Thoracic aorta (tissue), 2 donors: ENCODE measurements at regions not wholly inside any gene's neighbourhood (a gene's known extent, or its start where the extent isn't known, plus 50 kb on each side); places are given as distances from the start of the nearest gene placed in this dataset.
A peak's percentile ranks its signal among the peaks of the same experiment; 100 is the strongest.

Experiments
- ATAC-seq: fragments of 150-250 bp; one replicate; pipeline ENCODE4 v1.8.0; 2017; ENCODE audit warnings: low read depth; ENCODE audit not compliant: insufficient number of reproducible peaks, low FRiP score
- DNase-seq: peaks from one replicate; pipeline ENCODE4 v3.0.0-alpha.2; 2020; ENCODE audit warnings: low spot score
- H3K27ac ChIP-seq, 2 donors: fragments of 200-600 bp; sonication (generic); 1 replicate in 1 of 2; 2 replicates in 1 of 2; pipeline ENCODE4 v1.5.1; 2016; ENCODE audit warnings: mild to moderate bottlenecking in 2 of 2, moderate library complexity in 2 of 2
- H3K27me3 ChIP-seq: fragments of 200-600 bp; sonication (generic); replicated peaks from 2 replicates; pipeline ENCODE4 v1.6.0; 2016; ENCODE audit warnings: mild to moderate bottlenecking; ENCODE audit not compliant: insufficient read depth
- H3K36me3 ChIP-seq: fragments of 200-600 bp; sonication (generic); one replicate; pipeline ENCODE4 v1.5.1; 2016
- H3K4me1 ChIP-seq, 2 donors: fragments of 200-600 bp; sonication (generic); 1 replicate in 1 of 2; 2 replicates in 1 of 2; pipeline versions ENCODE4 v1.5.1 to v1.6.0; 2016; ENCODE audit warnings: low read depth in 2 of 2, mild to moderate bottlenecking in 1 of 2; ENCODE audit not compliant: control insufficient read depth in 1 of 2
- H3K4me3 ChIP-seq: fragments of 200-600 bp; sonication (generic); 2 replicates; pipeline ENCODE4 v1.5.1; 2016; ENCODE audit warnings: mild to moderate bottlenecking
- H3K9me3 ChIP-seq: fragments of 200-600 bp; sonication (generic); 2 replicates; pipeline ENCODE4 v1.5.1; 2016
- CTCF ChIP-seq: fragments of 200-600 bp; sonication (generic); IDR thresholded peaks from one replicate; pipeline ENCODE4 v1.5.1; 2019; ENCODE audit warnings: antibody characterized with exemption

DNA sequence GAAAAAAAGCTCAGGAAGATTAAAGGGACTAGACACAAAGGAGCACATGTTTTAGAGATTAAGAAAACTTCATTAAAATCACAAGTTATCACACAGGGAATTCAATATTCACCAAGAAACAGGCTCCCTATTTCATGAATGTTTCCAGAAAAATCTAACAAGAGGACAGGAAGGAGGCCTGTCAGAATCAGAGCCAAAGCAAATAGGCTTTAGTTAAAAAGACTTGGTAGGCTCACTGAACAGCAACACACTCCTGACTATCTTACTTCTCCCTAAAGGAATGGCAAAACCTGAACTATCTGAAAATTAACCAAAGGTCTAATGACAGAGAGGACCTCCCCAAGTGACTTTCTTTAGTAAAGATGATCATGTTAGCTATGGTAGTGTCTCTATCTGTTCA lies 188.3 kb upstream of the MEOX2 start:
- Histone ChIP-seq H3K9me3 (no peaks in the 10 kb centered on the region), H3K4me1 (peaks cover 0 to 12% of the 10 kb centered on the region in 2 donors), H3K27me3 (no peaks in the 10 kb centered on the region), H3K27ac (peak overlapping the region in 1 of 2 donors; percentile 9), H3K36me3 (no peaks in the 10 kb centered on the region), H3K4me3 (no peak overlapping the region)
- ATAC-seq (no peak), DNase-seq (no peak)
- TF ChIP-seq CTCF: no peak

DNA sequence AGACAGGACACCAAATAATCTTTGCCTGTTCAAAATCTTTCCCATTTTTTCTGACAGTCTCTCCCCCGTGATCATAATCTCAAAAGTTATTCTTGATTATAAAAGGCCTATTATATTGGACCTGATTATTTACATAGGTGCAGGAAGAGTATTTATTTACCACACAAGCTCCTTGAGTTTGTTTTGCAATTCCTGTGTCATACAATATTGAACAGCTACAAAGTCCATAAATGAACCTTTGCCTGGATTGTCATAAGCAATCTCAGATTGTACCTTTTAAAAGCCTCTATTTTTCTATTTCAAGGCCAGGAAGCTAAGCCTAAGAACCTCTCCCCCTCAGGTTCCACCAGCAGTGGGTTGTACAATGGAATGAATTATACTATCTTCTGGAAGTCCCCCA lies 183.9 kb upstream of the MEOX2 start:
- TF ChIP-seq CTCF: no peak
- no peak overlapping the region for H3K4me3 ChIP-seq
- no peaks in the 10 kb centered on the region for H3K36me3 ChIP-seq
- DNase-seq (no peak), ATAC-seq (no peak)
- peaks cover 0 to 19% of the 10 kb centered on the region in 2 donors for H3K4me1 ChIP-seq
- H3K9me3 ChIP-seq: no peaks in the 10 kb centered on the region
- H3K27me3 ChIP-seq: no peaks in the 10 kb centered on the region
- H3K27ac ChIP-seq: no peak overlapping the region

DNA sequence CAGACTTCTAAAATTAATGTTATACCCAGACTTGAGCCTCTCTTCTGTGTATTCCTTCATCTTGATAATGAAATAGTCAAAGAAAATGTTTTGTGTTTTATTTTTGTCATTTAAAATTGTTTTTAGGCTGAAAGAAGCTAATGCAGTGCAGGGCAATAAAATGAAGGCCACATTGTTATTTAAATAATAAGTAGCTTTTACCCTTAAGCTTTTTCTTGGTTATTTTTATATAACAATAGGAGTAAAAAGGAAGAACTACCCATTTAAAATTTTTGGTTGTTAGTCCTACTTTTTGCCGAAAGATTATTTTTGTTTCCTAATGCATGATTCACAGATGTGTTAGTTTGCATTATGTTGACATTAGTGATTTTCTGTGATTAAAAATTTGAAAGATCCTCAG lies 181.0 kb upstream of the MEOX2 start:
- no peak for TF ChIP-seq CTCF
- ATAC-seq (no peak), DNase-seq (no peak)
- Histone ChIP-seq H3K4me3 (no peak overlapping the region), H3K4me1 (peaks cover 10 to 29% of the 10 kb centered on the region in 2 donors), H3K9me3 (no peaks in the 10 kb centered on the region), H3K36me3 (no peaks in the 10 kb centered on the region), H3K27me3 (no peaks in the 10 kb centered on the region), H3K27ac (no peak overlapping the region)

- ATAC-seq (no peak), DNase-seq (no peak)
- Histone ChIP-seq H3K4me1 (peaks cover 10 to 36% of the 10 kb centered on the region in 2 donors), H3K27ac (no peak overlapping the region), H3K4me3 (no peak overlapping the region), H3K36me3 (no peaks in the 10 kb centered on the region), H3K27me3 (no peaks in the 10 kb centered on the region), H3K9me3 (no peaks in the 10 kb centered on the region)
- no peak for TF ChIP-seq CTCF
These were observed 180.3 kb upstream of the MEOX2 start for GRCh38 chr7:15866753-15867152.

- H3K9me3 ChIP-seq: no peaks in the 10 kb centered on the region
- no peak for TF ChIP-seq CTCF
- H3K36me3 ChIP-seq: no peaks in the 10 kb centered on the region
- H3K27ac ChIP-seq: peak overlapping the region in 1 of 2 donors; percentile 22
- H3K4me1 ChIP-seq: peaks cover 10 to 47% of the 10 kb centered on the region in 2 donors
- no peak overlapping the region for H3K4me3 ChIP-seq
- H3K27me3 ChIP-seq: no peaks in the 10 kb centered on the region
- no peak for DNase-seq
- ATAC-seq: no peak
These were observed 178.1 kb upstream of the MEOX2 start for GRCh38 chr7:15864626-15864991.
